ENCODE measurements at regions not wholly inside any gene's neighbourhood (a gene's known extent, or its start where the extent isn't known, plus 50 kb on each side); places are given as distances from the start of the nearest gene placed in this dataset.
"Not testable (repeated sequence)": the region's sequence is repeated elsewhere in the genome, so short reads cannot be mapped to it uniquely, and the experiment has no call there.

GRCh38 chr2:154963511-154963910 is 265.0 kb downstream of the KCNJ3 start:
- no peak overlapping the region for H3K27ac Mint-ChIP-seq
- no peak for ATAC-seq

GRCh38 chr2:154961676-154962075 is 263.2 kb downstream of the KCNJ3 start:
- peaks cover 4 to 5% of the 10 kb centered on the region in 2 donors for H3K9me3 Mint-ChIP-seq
- ATAC-seq: no peak
- no peak for DNase-seq (ENCODE audit: low spot score in 2 of 2)
- no peaks in the 10 kb centered on the region for H3K36me3 Mint-ChIP-seq
- no peak overlapping the region for H3K27ac Mint-ChIP-seq

More at GRCh38 chr2:154963511-154963910, 265.0 kb downstream of the KCNJ3 start:
- no peak for DNase-seq (ENCODE audit: low spot score in 2 of 2)
- Mint-ChIP-seq H3K9me3 (peaks cover 2% of the 10 kb centered on the region in 2 donors), H3K36me3 (no peaks in the 10 kb centered on the region)

GRCh38 chr2:154960802-154961583 is 262.5 kb downstream of the KCNJ3 start:
- DNase-seq (ENCODE audit: low spot score in 2 of 2): no peak

GRCh38 chr2:154952346-154952980 is 254.0 kb downstream of the KCNJ3 start:
- no peak for ATAC-seq
- no peak overlapping the region for H3K27ac Mint-ChIP-seq
- DNase-seq (ENCODE audit: low spot score in 2 of 2): no peak
- no peaks in the 10 kb centered on the region for H3K36me3 Mint-ChIP-seq
- peaks cover 0 to 6% of the 10 kb centered on the region in 2 donors for H3K9me3 Mint-ChIP-seq

More at GRCh38 chr2:154960802-154961583, 262.5 kb downstream of the KCNJ3 start:
- peaks cover 4 to 5% of the 10 kb centered on the region in 2 donors for H3K9me3 Mint-ChIP-seq
- H3K36me3 Mint-ChIP-seq: no peaks in the 10 kb centered on the region
- no peak overlapping the region for H3K27ac Mint-ChIP-seq
- no peak for ATAC-seq

GRCh38 chr2:154947416-154947815 is 248.9 kb downstream of the KCNJ3 start:
- H3K9me3 Mint-ChIP-seq; H3K36me3 Mint-ChIP-seq; DNase-seq (ENCODE audit: low spot score in 2 of 2); H3K27ac Mint-ChIP-seq; ATAC-seq: not testable (repeated sequence)

- no peaks in the 10 kb centered on the region for H3K36me3 Mint-ChIP-seq
- H3K27ac Mint-ChIP-seq: no peak overlapping the region
- no peaks in the 10 kb centered on the region for H3K9me3 Mint-ChIP-seq
- ATAC-seq (no peak), DNase-seq (ENCODE audit: low spot score in 2 of 2) (no peak)
Measured at GRCh38 chr2:154945984-154946383, 247.5 kb downstream of the KCNJ3 start.

GRCh38 chr2:154941379-154941778 is 242.9 kb downstream of the KCNJ3 start:
- no peak for DNase-seq (ENCODE audit: low spot score in 2 of 2)
- Mint-ChIP-seq H3K9me3 (no peaks in the 10 kb centered on the region), H3K27ac (no peak overlapping the region), H3K36me3 (no peaks in the 10 kb centered on the region)
- ATAC-seq: no peak

GRCh38 chr2:154934213-154934612 is 235.7 kb downstream of the KCNJ3 start:
- Mint-ChIP-seq H3K36me3 (no peaks in the 10 kb centered on the region), H3K9me3 (peaks cover 16% of the 10 kb centered on the region in 2 donors), H3K27ac (no peak overlapping the region)
- ATAC-seq (no peak), DNase-seq (ENCODE audit: low spot score in 2 of 2) (no peak)

GRCh38 chr2:154924531-154924930 is 226.0 kb downstream of the KCNJ3 start:
- Mint-ChIP-seq H3K9me3 (no peaks in the 10 kb centered on the region), H3K36me3 (no peaks in the 10 kb centered on the region), H3K27ac (no peak overlapping the region)
- DNase-seq (ENCODE audit: low spot score in 2 of 2): no peak
- no peak for ATAC-seq

- no peak overlapping the region for H3K27ac Mint-ChIP-seq
- ATAC-seq: no peak
- DNase-seq (ENCODE audit: low spot score in 2 of 2): no peak
- H3K9me3 Mint-ChIP-seq: peaks cover 0 to 3% of the 10 kb centered on the region in 2 donors
- no peaks in the 10 kb centered on the region for H3K36me3 Mint-ChIP-seq
Measured at GRCh38 chr2:154914561-154914960, 216.1 kb downstream of the KCNJ3 start.

GRCh38 chr2:154912215-154912614 is 213.7 kb downstream of the KCNJ3 start:
- Mint-ChIP-seq H3K36me3 (no peaks in the 10 kb centered on the region), H3K9me3 (peaks cover 0 to 9% of the 10 kb centered on the region in 2 donors)

GRCh38 chr2:154911729-154912128 is 213.2 kb downstream of the KCNJ3 start:
- Mint-ChIP-seq H3K27ac (no peak overlapping the region), H3K9me3 (peaks cover 0 to 9% of the 10 kb centered on the region in 2 donors), H3K36me3 (no peaks in the 10 kb centered on the region)
- DNase-seq (ENCODE audit: low spot score in 2 of 2): no peak
- no peak for ATAC-seq

More at GRCh38 chr2:154912215-154912614, 213.7 kb downstream of the KCNJ3 start:
- H3K27ac Mint-ChIP-seq: no peak overlapping the region
- ATAC-seq (no peak), DNase-seq (ENCODE audit: low spot score in 2 of 2) (no peak)

GRCh38 chr2:154910701-154911100 is 212.2 kb downstream of the KCNJ3 start:
- Mint-ChIP-seq H3K36me3 (no peaks in the 10 kb centered on the region), H3K9me3 (peaks cover 0 to 9% of the 10 kb centered on the region in 2 donors), H3K27ac (no peak overlapping the region)
- ATAC-seq (no peak), DNase-seq (ENCODE audit: low spot score in 2 of 2) (no peak)

- no peak overlapping the region for H3K27ac Mint-ChIP-seq
- H3K9me3 Mint-ChIP-seq: peaks cover 2 to 16% of the 10 kb centered on the region in 2 donors
- ATAC-seq (no peak), DNase-seq (ENCODE audit: low spot score in 2 of 2) (no peak)
- no peaks in the 10 kb centered on the region for H3K36me3 Mint-ChIP-seq
Measured at GRCh38 chr2:154908327-154908726, 209.8 kb downstream of the KCNJ3 start.
